ENCODE measurements at regions not wholly inside any gene's neighbourhood (a gene's known extent, or its start where the extent isn't known, plus 50 kb on each side); places are given as distances from the start of the nearest gene placed in this dataset.

- Mint-ChIP-seq H3K27me3 (ENCODE audit: low read depth) (no peaks in the 10 kb centered on the region), H3K4me3 (no peak overlapping the region), H3K9me3 (peaks cover 34% of the 10 kb centered on the region), H3K4me1 (peaks cover 37% of the 10 kb centered on the region), H3K36me3 (peaks cover 34% of the 10 kb centered on the region), H3K27ac (no peak overlapping the region)
- ChIA-PET CTCF (no interaction called here), POLR2A (no interaction called here)
- DNase-seq (ENCODE audit: low spot score) (no peak), ATAC-seq (no peak)
- TF ChIP-seq MXD4 (CRISPR knock-in tag; IDR thresholded peaks at IDR 0.05; ENCODE audit: borderline replicate concordance) = no peak
- no peak for TF ChIP-seq RORB (CRISPR knock-in tag; IDR thresholded peaks at IDR 0.05)
- no peak for TF ChIP-seq MAX (CRISPR knock-in tag; IDR thresholded peaks at IDR 0.05)
- TF ChIP-seq GABPB1 (CRISPR knock-in tag; IDR thresholded peaks at IDR 0.05) = no peak
- TF ChIP-seq ZNF671 (CRISPR knock-in tag; IDR thresholded peaks at IDR 0.05) = no peak
- no peak for TF ChIP-seq SP1 (CRISPR knock-in tag; conservative IDR thresholded peaks at IDR 0.05)
- no peak for TF ChIP-seq CREM (CRISPR knock-in tag; IDR thresholded peaks at IDR 0.05)
- TF ChIP-seq TEAD1 (CRISPR knock-in tag; IDR thresholded peaks at IDR 0.05) = no peak
- no peak for TF ChIP-seq ZNF416 (CRISPR knock-in tag; IDR thresholded peaks at IDR 0.05)
- TF ChIP-seq ZNF121 (CRISPR knock-in tag; IDR thresholded peaks at IDR 0.05) = no peak
- no peak for TF ChIP-seq ATF1 (CRISPR knock-in tag; IDR thresholded peaks at IDR 0.05)
- TF ChIP-seq PRRX2 (CRISPR knock-in tag; IDR thresholded peaks at IDR 0.05) = no peak
- no peak for TF ChIP-seq ESRRA (CRISPR knock-in tag; IDR thresholded peaks at IDR 0.05; ENCODE audit: borderline replicate concordance)
- no peak for TF ChIP-seq FOXK1 (CRISPR knock-in tag; IDR thresholded peaks at IDR 0.05)
- no peak for TF ChIP-seq ELF4 (CRISPR knock-in tag; IDR thresholded peaks at IDR 0.05; ENCODE audit: low read depth)
- no peak for TF ChIP-seq IRF2 (CRISPR knock-in tag; IDR thresholded peaks at IDR 0.05; ENCODE audit: borderline replicate concordance, low read depth)
- no peak for TF ChIP-seq SMAD3 (CRISPR knock-in tag; IDR thresholded peaks at IDR 0.05; ENCODE audit: borderline replicate concordance)
- TF ChIP-seq ZBTB21 (CRISPR knock-in tag; IDR thresholded peaks at IDR 0.05; ENCODE audit: borderline replicate concordance) = no peak
- no peak for TF ChIP-seq PREB (CRISPR knock-in tag; IDR thresholded peaks at IDR 0.05; ENCODE audit: borderline replicate concordance)
- no peak for TF ChIP-seq ZNF138 (CRISPR knock-in tag; conservative IDR thresholded peaks at IDR 0.05)
Measured at GRCh38 chr14:81818271-81818670, 284.6 kb upstream of the SEL1L start.

GRCh38 chr14:81819344-81819743, 285.7 kb upstream of the SEL1L start:
- ATAC-seq = no peak
- peaks cover 43% of the 10 kb centered on the region for H3K9me3 Mint-ChIP-seq
- no peaks in the 10 kb centered on the region for H3K27me3 Mint-ChIP-seq (ENCODE audit: low read depth)
- ChIA-PET POLR2A (no interaction called here), CTCF (no interaction called here)
- DNase-seq (ENCODE audit: low spot score) = no peak
- TF ChIP-seq IRF2 (CRISPR knock-in tag; IDR thresholded peaks at IDR 0.05; ENCODE audit: borderline replicate concordance, low read depth) (no peak), ZNF121 (CRISPR knock-in tag; IDR thresholded peaks at IDR 0.05) (no peak), SMAD3 (CRISPR knock-in tag; IDR thresholded peaks at IDR 0.05; ENCODE audit: borderline replicate concordance) (no peak)
- H3K36me3 Mint-ChIP-seq = peaks cover 43% of the 10 kb centered on the region
- peaks cover 27% of the 10 kb centered on the region for H3K4me1 Mint-ChIP-seq
- H3K27ac Mint-ChIP-seq = no peak overlapping the region
- no peak overlapping the region for H3K4me3 Mint-ChIP-seq

GRCh38 chr14:81819910-81820309, 286.3 kb upstream of the SEL1L start:
- Mint-ChIP-seq H3K4me1 (peaks cover 25% of the 10 kb centered on the region), H3K27me3 (ENCODE audit: low read depth) (no peaks in the 10 kb centered on the region), H3K4me3 (no peak overlapping the region), H3K9me3 (peaks cover 43% of the 10 kb centered on the region), H3K27ac (no peak overlapping the region), H3K36me3 (peaks cover 43% of the 10 kb centered on the region)
- POLR2A ChIA-PET = no interaction called here
- no peak for TF ChIP-seq ESRRA (CRISPR knock-in tag; IDR thresholded peaks at IDR 0.05; ENCODE audit: borderline replicate concordance)
- TF ChIP-seq USF1 (CRISPR knock-in tag; IDR thresholded peaks at IDR 0.05) = no peak
- TF ChIP-seq ZNF425 (CRISPR knock-in tag; conservative IDR thresholded peaks at IDR 0.05) = no peak
- TF ChIP-seq HMGA2 (CRISPR knock-in tag; IDR thresholded peaks at IDR 0.05) = no peak
- no peak for TF ChIP-seq NR2C2 (CRISPR knock-in tag; IDR thresholded peaks at IDR 0.05)
- TF ChIP-seq ATF1 (CRISPR knock-in tag; IDR thresholded peaks at IDR 0.05) = no peak
- TF ChIP-seq ZNF281 (CRISPR knock-in tag; IDR thresholded peaks at IDR 0.05) = no peak
- no peak for TF ChIP-seq FOXK1 (CRISPR knock-in tag; IDR thresholded peaks at IDR 0.05)
- CTCF ChIA-PET = no interaction called here
- DNase-seq (ENCODE audit: low spot score) = no peak
- no peak for ATAC-seq

All from WTC11 (cell line).